Glomerular visceral epithelial cell (primary cell): ENCODE measurements at regions not wholly inside any gene's neighbourhood (a gene's known extent, or its start where the extent isn't known, plus 50 kb on each side); places are given as distances from the start of the nearest gene placed in this dataset.
"Not testable (repeated sequence)": the region's sequence is repeated elsewhere in the genome, so short reads cannot be mapped to it uniquely, and the experiment has no call there.

Experiments
- DNase-seq: peaks from one replicate; pipeline ENCODE4 v3.0.0-alpha.2; 2016; ENCODE audit errors: extremely low spot score

DNA sequence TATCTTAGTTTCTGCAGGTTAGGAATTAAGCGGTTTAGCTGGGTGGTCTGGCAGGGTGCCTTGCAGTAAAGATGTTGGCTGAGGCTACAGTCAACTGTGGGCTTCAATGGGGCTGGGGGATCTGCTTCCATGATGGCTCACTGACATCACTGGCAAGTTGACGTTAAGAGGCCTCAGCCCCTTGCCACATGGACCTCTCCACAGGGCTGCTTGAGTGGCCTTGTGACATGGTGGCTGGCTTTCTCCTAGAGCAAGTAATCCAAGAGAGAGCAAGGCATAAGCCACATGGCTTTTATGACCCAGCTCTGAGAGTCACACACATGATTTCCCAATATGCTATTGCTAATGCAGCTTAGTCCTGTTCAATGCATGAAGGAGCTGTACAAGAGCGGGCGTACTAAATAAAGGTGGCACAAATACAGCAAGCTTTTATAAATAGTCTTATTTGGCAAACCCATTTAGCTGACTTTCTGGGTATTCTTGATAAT is 109.1 kb downstream of the SEPTIN7 start:
- DNase-seq, result no peak

DNA sequence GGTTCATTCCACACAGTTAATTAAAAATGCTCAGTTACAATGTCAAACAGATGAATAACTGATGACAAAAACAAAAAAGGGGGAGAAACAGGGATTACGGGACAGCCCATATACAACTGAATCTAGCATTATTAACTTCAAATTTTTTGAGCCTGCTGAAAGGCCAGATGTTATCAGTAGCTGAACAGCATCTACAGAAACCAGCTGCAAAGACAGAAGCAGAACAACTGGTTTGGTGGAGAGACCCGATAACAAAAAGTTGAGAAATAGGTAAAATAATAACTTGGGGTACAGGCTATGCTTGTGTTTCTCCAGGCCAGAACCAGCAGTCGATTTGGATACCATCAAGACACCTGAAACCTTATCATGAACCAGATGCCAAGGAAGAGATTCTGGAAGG is 109.8 kb downstream of the SEPTIN7 start:
- DNase-seq, result not testable (repeated sequence)

DNA sequence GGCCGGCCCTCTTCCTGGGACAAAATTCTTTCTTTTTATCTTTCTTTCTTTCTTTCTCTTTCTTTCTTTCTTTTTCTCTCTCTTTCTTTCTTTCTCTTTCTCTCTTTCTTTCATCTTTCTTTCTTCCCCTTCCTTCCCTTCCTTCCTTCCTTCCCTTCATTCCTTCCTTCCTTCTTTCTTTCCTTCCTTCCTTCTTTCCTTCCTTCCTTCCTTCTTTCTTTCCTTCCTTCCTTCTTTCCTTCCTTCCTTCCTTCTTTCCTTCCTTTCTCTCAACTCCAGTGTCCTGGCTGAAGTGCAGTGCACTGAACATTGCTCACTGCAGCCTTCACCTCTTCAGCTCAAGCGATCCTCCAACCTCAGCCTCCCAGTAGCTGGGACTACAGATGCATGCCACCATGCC is 112.5 kb downstream of the SEPTIN7 start:
- not testable (repeated sequence) for DNase-seq

DNA sequence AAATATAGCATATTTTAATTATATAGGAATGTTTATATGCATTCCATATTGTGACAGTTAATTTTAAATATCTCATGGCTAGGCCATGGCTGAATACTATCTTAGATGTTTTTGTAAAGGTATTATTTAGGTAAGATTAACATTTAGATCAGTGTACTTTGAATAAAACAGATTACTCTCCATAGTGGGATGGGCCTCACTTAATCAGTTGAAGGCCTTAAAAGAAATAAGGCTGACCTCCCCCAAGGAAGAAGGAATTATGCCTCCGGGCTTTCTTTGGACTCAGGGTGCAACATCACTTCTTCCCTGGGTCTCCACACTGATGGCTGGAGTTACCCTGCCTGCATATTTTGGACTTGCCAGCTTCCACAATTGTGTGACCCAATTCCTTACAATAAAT is 113.4 kb downstream of the SEPTIN7 start:
- DNase-seq, result not testable (repeated sequence)

DNA sequence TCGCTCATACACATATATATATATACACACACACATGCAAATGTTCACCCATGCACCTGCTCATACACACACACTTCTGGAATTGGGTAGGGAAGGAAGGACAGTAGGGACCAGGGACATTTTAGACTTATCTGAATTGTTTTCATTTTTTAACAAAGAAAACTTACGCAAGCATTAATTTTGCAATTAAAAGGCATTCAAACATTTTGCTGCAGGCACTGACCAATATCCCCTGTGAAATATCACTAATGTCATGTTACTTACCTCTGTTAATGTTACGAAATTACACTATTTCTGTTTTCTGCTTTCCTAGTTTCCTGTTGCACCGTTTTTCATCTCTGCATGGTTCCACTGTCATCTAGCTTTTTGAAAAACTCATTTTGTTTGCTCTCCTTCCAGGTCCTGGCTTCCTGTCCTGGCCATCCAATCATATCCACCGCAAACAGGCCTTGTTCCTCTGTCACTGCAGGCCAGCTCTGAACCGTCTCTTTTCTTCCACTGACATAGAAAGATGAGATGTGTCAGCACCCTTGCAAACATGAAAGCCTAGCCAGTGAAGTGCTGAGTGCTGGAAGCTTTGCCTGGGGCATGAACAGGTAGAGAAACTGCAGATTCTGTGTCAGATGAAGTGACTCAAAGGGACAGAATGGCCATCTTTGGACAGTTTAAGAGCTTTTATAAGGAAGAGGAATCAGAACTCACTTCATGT is 114.5 kb downstream of the SEPTIN7 start:
- DNase-seq, result not testable (repeated sequence)

DNA sequence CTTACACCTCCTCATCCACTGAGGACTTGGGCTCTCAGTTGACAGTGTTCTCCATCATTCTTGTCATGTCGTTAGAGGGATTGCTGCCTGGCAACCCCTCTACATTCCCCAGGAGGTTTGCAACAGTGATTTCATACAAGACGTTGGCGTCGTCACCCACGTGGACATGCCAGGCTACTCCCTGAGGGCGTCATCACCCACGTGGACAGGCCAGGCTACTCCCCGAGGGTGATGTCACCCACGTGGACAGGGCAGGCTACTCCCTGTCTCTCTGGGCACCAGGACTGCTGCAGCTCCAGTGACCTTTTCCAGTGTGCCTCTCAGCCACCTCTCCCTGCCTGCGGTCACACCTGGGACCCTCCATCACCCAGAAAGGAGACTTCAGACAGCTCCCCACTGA is 117.4 kb downstream of the SEPTIN7 start:
- DNase-seq, result not testable (repeated sequence)

DNA sequence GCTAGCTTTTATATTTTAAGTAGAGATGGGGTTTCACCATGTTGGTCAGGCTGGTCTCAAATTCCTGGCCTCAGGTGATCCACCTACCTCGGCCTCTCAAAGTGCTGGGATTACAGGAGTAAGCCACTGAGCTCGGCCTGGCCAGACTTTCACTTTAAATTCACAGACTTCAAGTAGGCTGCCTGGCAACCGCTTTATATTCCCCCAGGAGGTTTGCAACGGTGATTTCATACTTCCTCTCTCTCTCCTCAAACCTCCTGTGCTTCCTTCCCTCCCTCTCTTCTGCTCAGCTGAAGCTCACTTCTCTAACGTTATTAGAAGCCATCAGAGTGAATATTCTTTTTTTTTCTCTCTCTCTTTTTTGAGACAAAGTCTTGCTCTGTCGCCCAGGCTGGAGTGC is 118.8 kb downstream of the SEPTIN7 start:
- DNase-seq, result not testable (repeated sequence)

DNA sequence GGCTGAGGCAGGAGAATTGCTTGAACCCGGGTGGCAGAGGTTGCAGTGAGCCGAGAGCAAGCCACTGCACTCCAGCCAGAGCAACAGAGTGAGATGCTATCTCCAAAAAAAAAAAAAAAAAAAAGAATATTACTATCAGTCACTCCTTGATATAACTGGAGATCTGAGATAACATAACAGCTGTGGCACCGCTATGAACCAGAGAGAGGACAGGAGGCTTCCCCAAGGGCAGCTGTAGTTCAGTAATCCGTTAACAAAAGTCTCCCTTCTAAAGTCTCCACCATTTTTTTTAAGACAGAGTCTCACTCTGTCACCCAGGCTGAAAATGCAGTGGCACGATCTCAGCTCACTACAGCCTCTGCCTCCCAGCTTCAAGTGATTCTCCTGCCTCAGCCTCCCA is 120.5 kb downstream of the SEPTIN7 start:
- not testable (repeated sequence) for DNase-seq

DNA sequence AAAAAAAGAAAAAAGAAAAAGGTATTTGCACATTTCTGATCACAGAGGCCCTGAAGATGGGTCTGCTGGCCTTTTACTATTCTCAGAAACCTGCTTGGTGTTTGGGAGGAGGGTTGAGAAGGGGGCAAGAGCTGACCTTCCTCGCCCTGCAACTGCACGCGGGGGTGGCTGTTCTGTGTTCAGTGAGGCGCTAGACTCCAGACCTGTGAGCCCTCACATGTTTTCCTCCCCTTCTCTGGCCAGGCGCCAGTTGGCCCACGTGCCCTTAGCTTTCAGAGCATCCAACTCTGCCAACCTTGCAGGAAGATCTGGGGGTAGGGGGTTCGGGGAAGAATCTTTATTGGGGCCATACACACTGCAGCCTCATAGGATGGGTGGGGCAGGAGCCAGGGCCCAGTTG is 123.8 kb downstream of the SEPTIN7 start:
- DNase-seq, result not testable (repeated sequence)

DNA sequence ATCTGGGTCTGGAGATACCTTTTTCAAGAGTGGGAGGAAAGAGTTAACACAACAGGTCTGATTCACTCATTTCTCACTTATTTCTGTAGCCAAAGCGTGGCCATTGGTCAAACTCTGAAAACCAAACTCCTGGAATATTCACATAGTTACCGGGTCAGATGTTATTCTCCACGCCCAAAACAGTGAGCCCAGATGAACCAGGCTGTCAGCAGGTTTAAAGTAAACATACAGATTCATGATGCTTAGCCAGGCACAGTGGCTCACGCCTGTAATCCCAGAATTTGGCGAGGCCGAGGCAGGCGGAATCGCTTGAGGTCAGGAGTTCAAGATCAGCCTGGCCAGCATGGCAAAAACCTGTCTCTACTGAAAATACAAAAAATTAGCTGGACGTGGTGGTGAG is 126.1 kb downstream of the SEPTIN7 start:
- not testable (repeated sequence) for DNase-seq

DNA sequence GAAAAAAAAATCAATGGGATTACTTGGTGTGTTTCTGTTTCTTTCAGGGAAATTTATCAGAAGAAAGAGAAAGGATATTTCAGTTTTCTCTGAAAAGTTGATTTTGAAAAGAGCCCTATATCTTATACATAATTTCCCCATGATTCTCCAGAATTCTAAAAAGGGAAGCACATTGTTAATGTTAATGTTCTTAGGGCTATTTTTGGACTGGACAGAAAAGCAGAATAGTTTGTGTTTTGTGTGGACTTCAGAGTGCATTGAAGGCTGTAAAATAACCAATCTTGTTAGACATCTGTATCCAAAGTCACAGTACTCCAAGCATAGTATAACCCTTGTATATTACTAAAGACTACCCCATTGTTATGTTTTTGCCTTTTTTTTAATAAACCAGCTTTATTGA is 130.3 kb downstream of the SEPTIN7 start:
- not testable (repeated sequence) for DNase-seq

DNA sequence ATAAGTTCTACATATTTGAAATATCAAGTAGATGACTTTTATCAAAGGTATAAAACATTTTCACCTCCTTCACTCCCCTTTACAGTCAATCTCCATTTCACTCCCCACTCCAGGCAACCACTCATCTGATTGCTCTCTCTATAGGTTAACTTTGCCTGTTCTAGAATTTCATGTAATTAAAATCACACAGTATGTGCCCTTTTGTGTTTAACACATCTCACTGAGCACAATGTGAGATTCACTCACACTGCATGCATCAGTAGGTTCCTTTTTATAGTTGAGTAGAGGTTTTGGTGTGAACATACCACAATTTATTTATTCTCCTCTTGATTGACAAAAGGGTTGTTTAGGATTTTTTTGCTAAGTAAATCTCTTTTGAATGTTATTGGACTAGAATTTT is 130.7 kb downstream of the SEPTIN7 start:
- DNase-seq, result not testable (repeated sequence)

DNA sequence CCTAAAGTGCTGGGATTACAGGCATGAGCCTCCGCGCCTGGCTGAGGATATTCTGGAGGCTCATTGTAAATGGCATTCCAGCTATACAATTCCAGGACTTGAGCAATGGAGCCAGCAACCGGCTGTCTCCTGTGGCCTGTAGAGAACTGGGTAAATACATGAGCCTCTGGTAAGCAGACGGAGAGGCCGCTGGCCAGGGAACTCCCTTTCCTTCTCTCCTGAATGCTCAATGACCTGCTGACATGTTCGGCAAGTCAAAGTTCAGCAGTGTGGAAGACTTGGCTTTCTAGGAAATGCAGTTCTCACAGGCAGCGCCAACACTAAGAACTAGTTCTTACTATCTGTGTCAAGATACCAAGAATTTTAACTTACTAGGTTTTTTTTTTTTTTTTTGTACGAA is 139.8 kb downstream of the SEPTIN7 start:
- DNase-seq, result not testable (repeated sequence)

DNA sequence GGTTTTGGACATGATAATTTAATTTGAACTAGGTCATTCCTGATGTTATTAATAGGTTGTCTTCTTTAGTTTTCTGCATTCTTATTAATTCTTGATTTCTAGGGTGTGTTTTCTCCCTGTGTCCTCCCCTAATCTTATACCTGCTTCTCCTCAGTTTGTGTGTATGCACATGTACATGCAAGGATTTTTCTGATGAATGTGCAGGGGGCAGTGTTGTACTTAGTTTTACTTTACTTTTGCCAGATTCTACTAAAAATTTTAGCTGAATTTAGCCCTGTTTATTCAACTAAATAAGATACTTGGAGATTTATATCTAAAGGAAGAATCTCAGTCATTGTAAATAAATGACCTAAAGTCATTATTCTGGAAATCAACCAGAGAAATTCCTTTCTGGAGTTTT is 144.8 kb downstream of the SEPTIN7 start:
- not testable (repeated sequence) for DNase-seq

DNA sequence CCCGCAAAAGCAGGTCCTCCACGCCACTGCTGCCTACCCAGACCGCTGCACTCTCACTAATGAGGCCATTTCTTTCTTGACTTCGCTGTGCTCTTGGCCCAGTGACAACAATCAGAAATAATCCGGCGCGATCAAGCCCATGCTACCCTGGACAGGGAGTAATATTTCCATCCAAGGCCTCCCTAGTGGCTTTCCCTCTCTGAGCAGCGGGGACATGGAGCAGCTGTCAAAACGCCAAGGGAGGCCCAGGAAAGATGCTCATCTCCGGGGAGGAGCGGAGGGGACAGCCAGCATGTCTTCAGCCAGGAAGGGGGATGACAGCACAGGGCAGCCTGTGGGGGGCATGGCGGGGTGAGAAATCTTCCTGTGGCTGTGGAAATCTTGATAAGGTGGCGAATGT is 154.9 kb downstream of the SEPTIN7 start:
- not testable (repeated sequence) for DNase-seq

DNA sequence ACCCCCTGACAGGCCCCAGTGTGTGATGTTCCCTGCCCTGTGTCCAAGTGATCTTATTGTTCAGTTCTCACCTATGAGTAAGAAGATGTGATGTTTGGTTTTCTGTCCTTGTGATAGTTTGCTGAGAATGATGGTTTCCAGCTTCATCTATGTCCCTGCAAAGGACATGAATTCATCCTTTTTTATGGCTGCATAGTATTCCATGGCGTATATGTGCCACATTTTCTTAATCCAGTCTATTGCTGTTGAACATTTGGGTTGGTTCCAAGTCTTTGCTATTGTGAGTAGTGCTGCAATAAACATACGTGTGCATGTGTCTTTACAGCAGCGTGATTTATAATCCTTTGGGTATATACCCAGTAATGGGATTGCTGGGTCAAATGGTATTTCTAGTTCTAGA is 156.1 kb downstream of the SEPTIN7 start:
- not testable (repeated sequence) for DNase-seq

DNA sequence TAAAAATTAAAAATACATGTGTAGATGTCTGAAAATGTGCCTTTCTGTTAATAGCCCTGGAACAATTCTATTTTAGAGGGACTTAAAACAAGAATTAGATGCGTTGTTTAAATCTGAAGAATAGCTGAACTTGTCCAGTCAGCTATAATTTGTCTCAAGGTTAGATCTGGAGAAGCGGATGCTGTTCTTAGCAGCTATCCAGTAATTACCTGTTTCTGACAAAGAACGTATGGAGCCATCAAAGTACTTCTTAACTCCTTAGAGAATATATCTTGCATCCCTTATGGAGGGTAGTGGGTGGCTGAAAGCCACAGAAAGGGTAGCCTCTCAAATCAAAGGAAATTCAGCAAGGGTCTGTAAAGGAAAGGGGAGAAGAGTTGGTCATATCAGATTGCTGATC is 160.4 kb downstream of the SEPTIN7 start:
- not testable (repeated sequence) for DNase-seq

DNA sequence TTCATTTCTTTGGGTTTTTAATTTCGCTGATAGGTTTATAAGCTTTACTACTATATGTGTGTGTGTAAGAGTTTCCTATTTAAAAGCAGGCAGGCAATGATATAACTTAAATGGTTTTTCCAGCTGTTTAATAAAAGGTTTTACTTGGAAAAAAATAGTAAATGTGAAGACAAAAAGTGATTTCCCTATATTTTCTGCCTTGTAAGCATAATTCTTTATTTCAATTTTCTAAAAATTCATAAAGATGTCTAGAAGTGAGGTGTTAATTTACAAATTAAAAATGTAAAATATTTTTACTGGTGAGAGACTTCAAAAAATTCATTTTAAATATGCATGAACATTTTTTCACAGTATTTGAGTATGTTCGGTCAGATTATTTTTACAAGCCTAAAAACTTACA is 161.8 kb downstream of the SEPTIN7 start:
- not testable (repeated sequence) for DNase-seq

DNA sequence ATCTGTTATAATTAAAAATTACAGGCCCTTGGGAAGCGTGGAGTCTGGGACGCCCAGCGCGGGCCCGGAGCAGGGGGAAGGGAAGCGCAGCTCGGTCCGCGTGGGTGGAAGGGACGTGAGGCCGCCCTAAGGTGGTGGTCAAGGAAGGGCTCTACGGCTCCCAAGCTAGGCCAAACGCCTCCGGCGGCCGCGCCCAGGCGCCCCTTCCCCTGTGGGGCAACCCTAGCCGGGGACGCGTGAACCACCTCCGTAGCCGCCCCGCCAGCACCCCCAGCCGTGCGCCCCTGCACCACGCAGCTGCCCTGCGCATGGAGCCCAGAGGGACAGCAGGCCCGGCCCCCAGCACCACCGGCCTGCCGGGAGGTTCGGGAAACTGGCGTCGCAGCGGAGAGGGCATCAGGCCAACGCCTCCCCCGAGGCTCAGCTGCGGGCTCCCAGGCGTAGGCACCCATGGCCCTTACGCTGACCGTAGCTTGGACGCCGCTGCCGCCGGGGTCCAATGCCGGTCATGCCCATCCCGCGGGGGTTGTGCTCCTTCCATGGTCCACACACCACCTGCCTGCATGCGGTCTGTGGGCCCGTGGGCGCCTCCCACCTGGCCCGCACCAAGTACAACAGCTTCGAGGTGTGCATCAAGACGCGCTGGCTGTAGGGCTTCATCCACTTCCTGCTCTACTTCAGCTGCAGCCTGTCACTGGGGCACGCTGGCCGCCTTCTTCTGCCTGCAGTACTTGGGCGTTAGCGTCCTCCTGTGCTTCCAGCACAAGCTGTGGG is 166.7 kb downstream of the SEPTIN7 start:
- DNase-seq, result no peak

DNA sequence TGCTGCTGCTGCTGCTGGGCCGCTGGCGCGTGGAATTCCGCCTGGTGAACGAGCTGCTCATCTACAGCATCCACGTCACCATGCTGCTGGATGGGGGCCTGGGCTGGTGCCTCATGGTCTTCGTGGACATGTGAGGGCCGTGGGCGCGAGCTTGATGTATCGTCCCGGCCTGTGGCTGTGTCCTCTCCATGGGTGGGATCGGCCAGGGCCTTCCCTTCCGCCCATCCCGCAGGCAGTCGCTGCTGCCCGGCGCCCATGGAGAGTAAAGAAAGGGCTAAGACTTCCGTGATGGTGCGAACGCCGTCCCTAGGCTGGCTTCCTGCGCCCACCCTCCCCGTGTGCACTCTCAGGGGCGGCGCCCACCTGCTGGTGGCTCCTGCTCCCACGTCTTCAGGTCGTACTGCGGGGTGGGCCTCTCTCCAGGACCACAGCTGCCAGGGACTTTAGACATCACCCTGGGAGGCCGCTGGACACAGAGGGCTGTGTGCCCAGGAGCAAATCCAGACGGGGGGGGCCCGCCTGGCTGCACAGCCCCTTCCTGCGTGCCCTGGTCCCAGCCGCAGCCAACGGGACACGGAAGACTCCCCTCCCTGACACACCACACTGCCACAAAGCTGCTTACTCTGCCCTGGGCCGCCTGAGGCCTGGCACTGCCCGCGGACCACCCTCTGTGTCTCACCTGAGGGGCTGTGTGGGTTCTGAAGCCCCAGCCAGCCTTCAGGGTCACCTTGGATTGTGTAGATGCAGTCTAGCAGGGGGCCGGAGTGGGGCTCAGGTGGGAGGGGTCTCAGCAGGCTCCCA is 167.5 kb downstream of the SEPTIN7 start:
- DNase-seq, result no peak

DNA sequence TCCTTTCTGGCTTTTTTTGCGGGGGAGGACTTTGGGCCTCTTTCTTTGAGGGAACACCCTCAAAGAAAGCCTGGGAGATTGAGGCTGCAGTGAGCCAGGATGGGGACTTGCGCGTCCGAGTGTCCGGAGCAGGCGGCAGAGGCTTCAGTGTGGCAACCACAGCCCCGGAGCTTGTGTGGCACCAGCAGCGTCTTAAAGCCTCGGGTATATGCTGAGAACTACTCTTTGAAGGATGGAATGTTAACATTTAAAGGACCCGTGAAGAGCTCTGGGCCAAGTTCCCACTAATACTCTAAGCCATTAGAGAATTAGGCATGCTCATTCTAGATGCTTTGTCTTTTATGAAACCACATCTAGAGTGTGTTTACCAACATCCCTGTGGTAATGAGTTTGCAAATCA is 168.2 kb downstream of the SEPTIN7 start:
- DNase-seq, result no peak

DNA sequence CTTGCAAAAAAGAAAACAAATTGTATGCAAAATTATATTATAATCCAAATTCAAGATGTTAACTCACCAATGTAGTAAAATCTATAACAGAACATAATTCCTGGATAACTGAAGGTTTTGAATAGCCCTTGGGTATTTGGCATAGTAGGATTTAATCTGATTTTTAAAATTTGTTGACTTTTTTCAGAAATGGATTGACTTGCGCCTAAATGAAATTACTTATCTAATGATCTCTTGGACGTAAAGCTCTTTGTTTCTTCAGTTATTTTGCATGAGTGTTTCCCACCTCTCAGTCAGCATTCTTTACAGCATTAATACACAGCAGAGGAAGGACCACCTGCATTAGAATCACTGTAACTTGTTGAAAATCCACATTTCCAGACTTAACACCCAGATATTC is 169.6 kb downstream of the SEPTIN7 start:
- DNase-seq, result no peak
